RWPE1 (cell line): ENCODE measurements at regions not wholly inside any gene's neighbourhood (a gene's known extent, or its start where the extent isn't known, plus 50 kb on each side); places are given as distances from the start of the nearest gene placed in this dataset.

ENCODE experiments used
- CTCF ChIA-PET: fragments of 350-600 bp; sonication (Branson Sonifier 250); formaldehyde crosslinking; extraction: SDS; loops from one replicate; lab custom pipeline; 2021; lab: Yijun Ruan, JAX
- POLR2A ChIA-PET: fragments of 400-600 bp; formaldehyde crosslinking; extraction: SDS; loops from one replicate; lab custom pipeline; 2020; ENCODE audit warnings: antibody characterized with exemption; ENCODE audit not compliant: low non-redundant PET; lab: Yijun Ruan, JAX
- DNase-seq: peaks from one replicate; pipeline ENCODE4 v3.0.0; 2012; ENCODE audit warnings: low spot score
- H3K27ac ChIP-seq: fragments of 450-650 bp; 2 replicates; pipeline ENCODE4 v1.5.1; 2017
- CTCF ChIP-seq: fragments of 450-650 bp; conservative IDR thresholded peaks from 2 replicates; pipeline ENCODE4 v1.5.1; 2017; ENCODE audit warnings: low read depth, mild to moderate bottlenecking

- no peak for TF ChIP-seq CTCF
- H3K27ac ChIP-seq = no peak overlapping the region
- CTCF ChIA-PET = no interaction called here
- no peak for DNase-seq
- POLR2A ChIA-PET = no interaction called here
Observed at GRCh38 chr10:128995676-128996075, 471.4 kb upstream of the MGMT start.

GRCh38 chr10:128996092-128996491 lies 470.9 kb upstream of the MGMT start:
- no peak overlapping the region for H3K27ac ChIP-seq
- DNase-seq = no peak
- TF ChIP-seq CTCF = no peak
- POLR2A ChIA-PET = no interaction called here
- CTCF ChIA-PET = no interaction called here

GRCh38 chr10:128998101-128998805 lies 468.8 kb upstream of the MGMT start:
- H3K27ac ChIP-seq = no peak overlapping the region
- no peak for DNase-seq
- CTCF ChIA-PET = interaction anchor here (0.6 kb wide), 2 partner anchors 436 to 737 kb away, joined by 3 to 4 read pairs; no protein-coding TSS in a partner anchor
- no peak for TF ChIP-seq CTCF
- POLR2A ChIA-PET = no interaction called here

- CTCF ChIA-PET = interaction anchor here (0.5 to 0.6 kb wide), 4 partner anchors 29 to 875 kb away, joined by 3 to 5 read pairs (median 3); no protein-coding TSS in a partner anchor
- no peak overlapping the region for H3K27ac ChIP-seq
- POLR2A ChIA-PET = no interaction called here
- DNase-seq = no peak
- no peak for TF ChIP-seq CTCF
Observed at GRCh38 chr10:129004398-129004797, 462.6 kb upstream of the MGMT start.

- ChIA-PET CTCF (no interaction called here), POLR2A (no interaction called here)
- no peak for DNase-seq
- no peak for TF ChIP-seq CTCF
- H3K27ac ChIP-seq = no peak overlapping the region
Observed at GRCh38 chr10:129005080-129005479, 462.0 kb upstream of the MGMT start.

- POLR2A ChIA-PET = no interaction called here
- TF ChIP-seq CTCF = no peak
- CTCF ChIA-PET = no interaction called here
- no peak for DNase-seq
- no peak overlapping the region for H3K27ac ChIP-seq
Observed at GRCh38 chr10:129005804-129006203, 461.2 kb upstream of the MGMT start.
